Liver (tissue), 8 donors: ENCODE measurements at regions not wholly inside any gene's neighbourhood (a gene's known extent, or its start where the extent isn't known, plus 50 kb on each side); places are given as distances from the start of the nearest gene placed in this dataset.

Source experiments
- DNase-seq: peaks from one replicate; pipeline ENCODE4 v3.0.0-alpha.2; 2017; ENCODE audit warnings: low spot score
- H3K27ac ChIP-seq, 2 donors: one replicate each; pipeline ENCODE4 v1.7.0; 2013; ENCODE audit warnings: inconsistent platforms in 2 of 2, low read length in 2 of 2, control low read depth in 1 of 2, low read depth in 1 of 2, mild to moderate bottlenecking in 1 of 2
- H3K27me3 ChIP-seq, 4 donors: one replicate each; pipeline versions ENCODE4 v1.6.1 to v1.7.0; 2013; ENCODE audit warnings: low read length in 3 of 4, inconsistent platforms in 1 of 4, mild to moderate bottlenecking in 1 of 4, moderate library complexity in 1 of 4; ENCODE audit not compliant: control insufficient read depth in 4 of 4, insufficient read depth in 4 of 4
- H3K36me3 ChIP-seq, 4 donors: one replicate each; pipeline versions ENCODE4 v1.6.1 to v1.7.0; 2013; ENCODE audit warnings: low read length in 3 of 4, mild to moderate bottlenecking in 3 of 4, low read depth in 1 of 4, moderate library complexity in 1 of 4; ENCODE audit not compliant: control insufficient read depth in 4 of 4, insufficient read depth in 3 of 4
- H3K4me1 ChIP-seq, 4 donors: one replicate each; pipeline versions ENCODE4 v1.6.1 to v1.7.0; 2013; ENCODE audit warnings: low read length in 3 of 4, mild to moderate bottlenecking in 3 of 4, moderate library complexity in 1 of 4; ENCODE audit not compliant: control insufficient read depth in 4 of 4, insufficient read depth in 4 of 4
- H3K4me3 ChIP-seq, 3 donors: one replicate each; pipeline versions ENCODE4 v1.6.1 to v1.7.0; 2013; ENCODE audit warnings: low read length in 3 of 3, control low read depth in 1 of 3, low read depth in 1 of 3, mild to moderate bottlenecking in 1 of 3
- H3K9ac ChIP-seq, 2 donors: one replicate each; pipeline ENCODE4 v1.7.0; 2013; ENCODE audit warnings: low read length in 2 of 2, mild to moderate bottlenecking in 2 of 2, moderate library complexity in 2 of 2, control low read depth in 1 of 2, low read depth in 1 of 2
- H3K9me3 ChIP-seq, 4 donors: one replicate each; pipeline versions ENCODE4 v1.6.1 to v1.7.0; 2013; ENCODE audit warnings: low read length in 3 of 4; ENCODE audit not compliant: control insufficient read depth in 4 of 4
- ATF3 ChIP-seq: IDR thresholded peaks from 2 replicates; pipeline ENCODE4 v1.6.1; 2016; ENCODE audit warnings: antibody characterized with exemption
- CTCF ChIP-seq: fragments of 150-350 bp; IDR thresholded peaks from 2 replicates; pipeline ENCODE4 v1.5.1; 2017; ENCODE audit warnings: improper control_type of control experiment, low read depth, low read length; ENCODE audit not compliant: missing input control
- EGR1 ChIP-seq, 2 donors: IDR thresholded peaks; 2 replicates each; pipeline ENCODE4 v1.6.1; 2016 to 2018; ENCODE audit warnings: antibody characterized with exemption in 2 of 2, low read depth in 2 of 2
- FOXA1 ChIP-seq: IDR thresholded peaks from 2 replicates; pipeline ENCODE4 v1.6.1; 2016; ENCODE audit warnings: antibody characterized with exemption
- FOXA2 ChIP-seq: IDR thresholded peaks from 2 replicates; pipeline ENCODE4 v1.6.1; 2016; ENCODE audit warnings: antibody characterized with exemption
- GABPA ChIP-seq, 2 donors: IDR thresholded peaks in 1 of 2; conservative IDR thresholded peaks in 1 of 2; 2 replicates each; pipeline ENCODE4 v1.6.1; 2016; ENCODE audit warnings: antibody characterized with exemption in 2 of 2, mild to moderate bottlenecking in 1 of 2, moderate library complexity in 1 of 2
- HNF4A ChIP-seq, 2 donors: conservative IDR thresholded peaks; 2 replicates each; pipeline ENCODE4 v1.6.1; 2016; ENCODE audit warnings: antibody characterized with exemption in 2 of 2, mild to moderate bottlenecking in 2 of 2
- HNF4G ChIP-seq: IDR thresholded peaks from 2 replicates; pipeline ENCODE4 v1.6.1; 2016; ENCODE audit warnings: antibody characterized with exemption
- JUND ChIP-seq, 2 donors: IDR thresholded peaks; 2 replicates each; pipeline ENCODE4 v1.6.1; 2016; ENCODE audit warnings: antibody characterized with exemption in 2 of 2
- MAX ChIP-seq: IDR thresholded peaks from 2 replicates; pipeline ENCODE4 v1.6.1; 2016; ENCODE audit warnings: antibody characterized with exemption
- NR2F2 ChIP-seq: IDR thresholded peaks from 2 replicates; pipeline ENCODE4 v1.6.1; 2016; ENCODE audit warnings: antibody characterized with exemption
- RAD21 ChIP-seq, 2 donors: IDR thresholded peaks; 2 replicates each; pipeline ENCODE4 v1.6.1; 2016; ENCODE audit warnings: antibody characterized with exemption in 2 of 2, mild to moderate bottlenecking in 2 of 2
- REST ChIP-seq: IDR thresholded peaks from 2 replicates; pipeline ENCODE4 v1.6.1; 2016; ENCODE audit warnings: antibody characterized with exemption, mild to moderate bottlenecking
- RXRA ChIP-seq, 2 donors: IDR thresholded peaks; 2 replicates each; pipeline ENCODE4 v1.6.1; 2017 to 2018; ENCODE audit warnings: antibody characterized with exemption in 2 of 2, mild to moderate bottlenecking in 1 of 2
- SP1 ChIP-seq: IDR thresholded peaks from 2 replicates; pipeline ENCODE4 v1.6.1; 2018; ENCODE audit warnings: antibody characterized with exemption, mild to moderate bottlenecking
- TAF1 ChIP-seq: conservative IDR thresholded peaks from 2 replicates; pipeline ENCODE4 v1.6.1; 2016; ENCODE audit warnings: antibody characterized with exemption, mild to moderate bottlenecking
- YY1 ChIP-seq: IDR thresholded peaks from 2 replicates; pipeline ENCODE4 v1.6.1; 2016; ENCODE audit warnings: antibody characterized with exemption, mild to moderate bottlenecking
- ZBTB33 ChIP-seq: IDR thresholded peaks from 2 replicates; pipeline ENCODE4 v1.6.1; 2016; ENCODE audit warnings: antibody characterized with exemption
- whole genome bisulfite sequencing: extraction: QIAGEN DNeasy Blood & Tissue Kit; methylation state at CpG from one replicate; pipeline ENCODE4 v1.1.7; 2013; 5-methylcytosine and 5-hydroxymethylcytosine counted together
- donor health status: healthy.
- donor health status: healthy.
- donor health status: healthy.
- donor health status: healthy.
- donor health status: healthy.

GRCh38 chr20:57108742-57109570, 157.5 kb downstream of the BMP7 start:
- peaks cover 0 to 2% (median 0%) of the 10 kb centered on the region in 4 donors for H3K27me3 ChIP-seq
- no peak for DNase-seq
- WGBS, result 49% methylated on average over 18 of the region's 18 CpGs
- H3K4me3 ChIP-seq, result no peak overlapping the region
- H3K27ac ChIP-seq, result no peak overlapping the region
- no peaks in the 10 kb centered on the region for H3K9me3 ChIP-seq
- H3K9ac ChIP-seq, result no peak overlapping the region
- no peaks in the 10 kb centered on the region for H3K4me1 ChIP-seq
- H3K36me3 ChIP-seq, result no peaks in the 10 kb centered on the region
- TF ChIP-seq YY1, result no peak
- no peak for TF ChIP-seq HNF4A (conservative IDR thresholded peaks at IDR 0.05)
- TF ChIP-seq JUND (IDR thresholded peaks at IDR 0.05), result no peak
- no peak for TF ChIP-seq RXRA (IDR thresholded peaks at IDR 0.05)
- TF ChIP-seq HNF4G, result no peak
- no peak for TF ChIP-seq SP1
- TF ChIP-seq GABPA (IDR thresholded peaks at IDR 0.05 in 1 of 2, conservative IDR thresholded peaks at IDR 0.05 in 1 of 2), result no peak
- TF ChIP-seq TAF1, result no peak
- no peak for TF ChIP-seq MAX
- no peak for TF ChIP-seq FOXA1
- TF ChIP-seq ZBTB33, result no peak
- no peak for TF ChIP-seq NR2F2
- TF ChIP-seq REST, result no peak
- TF ChIP-seq FOXA2, result no peak
- TF ChIP-seq ATF3, result no peak
- no peak for TF ChIP-seq EGR1 (IDR thresholded peaks at IDR 0.05; ENCODE audit: low read depth in 2 of 2)
- TF ChIP-seq RAD21 (IDR thresholded peaks at IDR 0.05), result no peak
- TF ChIP-seq CTCF, result no peak
